Neutrophil (primary cell): ENCODE measurements at regions not wholly inside any gene's neighbourhood (a gene's known extent, or its start where the extent isn't known, plus 50 kb on each side); places are given as distances from the start of the nearest gene placed in this dataset.
"Not testable (repeated sequence)": the region's sequence is repeated elsewhere in the genome, so short reads cannot be mapped to it uniquely, and the experiment has no call there.

ENCODE experiments used
- H3K27ac ChIP-seq: fragments of 200-600 bp; sonication (generic); 2 replicates; pipeline ENCODE4 v1.5.1; 2016; ENCODE audit warnings: mild to moderate bottlenecking, moderate library complexity
- H3K27me3 ChIP-seq: fragments of 200-600 bp; sonication (generic); 2 replicates; pipeline ENCODE4 v1.6.0; 2016; ENCODE audit warnings: mild to moderate bottlenecking
- H3K36me3 ChIP-seq: fragments of 200-600 bp; sonication (generic); 2 replicates; pipeline ENCODE4 v1.5.1; 2017
- H3K4me1 ChIP-seq, 2 experiments: fragments of 200-600 bp in 1 of 2; sonication (generic) in 1 of 2; 1 replicate in 1 of 2; 2 replicates in 1 of 2; pipeline versions ENCODE4 v1.5.1 to v1.6.1; 2013 to 2016; ENCODE audit warnings: low read depth in 1 of 2, low read length in 1 of 2, mild to moderate bottlenecking in 1 of 2, moderate library complexity in 1 of 2; ENCODE audit not compliant: control insufficient read depth in 1 of 2, insufficient read depth in 1 of 2
- H3K4me3 ChIP-seq, 2 experiments: fragments of 200-600 bp in 1 of 2; sonication (generic) in 1 of 2; 1 replicate in 1 of 2; 2 replicates in 1 of 2; pipeline ENCODE4 v1.5.1; 2013 to 2016; ENCODE audit warnings: low read depth in 1 of 2, low read length in 1 of 2, mild to moderate bottlenecking in 1 of 2, moderate library complexity in 1 of 2
- H3K9me3 ChIP-seq: fragments of 200-600 bp; sonication (generic); 2 replicates; pipeline ENCODE4 v1.5.1; 2016
- TF ChIP-seq, protein P1 (sequence below): fragments of 200-600 bp; sonication (generic); IDR thresholded peaks from 2 replicates; pipeline ENCODE4 v1.5.1; 2016; ENCODE audit warnings: antibody characterized with exemption

DNA sequence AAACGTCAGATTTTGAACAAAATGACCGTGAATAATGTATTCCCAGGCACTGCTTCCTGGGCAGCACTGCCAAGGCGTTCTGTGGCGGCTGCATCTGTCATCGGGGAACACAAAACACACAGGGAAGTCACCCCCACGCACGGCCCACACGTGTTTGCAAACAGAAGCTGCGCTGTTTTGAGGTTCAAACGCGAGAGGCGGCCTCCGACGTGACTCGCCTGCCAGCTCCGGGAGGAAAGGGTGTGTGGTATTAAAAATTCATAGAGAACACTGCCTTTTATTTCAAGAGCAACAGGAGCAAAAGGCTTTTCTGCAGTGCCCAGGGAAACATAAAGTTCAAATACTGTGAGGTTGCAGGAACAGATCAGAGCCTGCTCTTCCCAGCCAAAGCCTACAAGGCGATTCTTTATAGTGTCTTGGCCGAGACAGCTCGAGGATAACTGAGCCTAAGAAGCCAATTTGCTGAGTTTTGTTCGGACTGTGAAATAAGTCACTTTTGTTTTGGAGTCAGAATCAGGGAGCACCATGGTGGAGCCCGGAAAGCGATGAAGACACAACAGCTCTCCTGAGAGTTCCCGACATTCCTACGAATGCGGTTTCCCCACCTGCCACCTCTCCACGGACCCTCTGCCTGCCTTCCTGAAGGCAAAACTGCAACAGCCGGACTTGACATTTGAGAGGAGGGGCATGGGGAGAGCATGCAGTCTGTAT, 115.3 kb upstream of the IRX2 start:
- Histone ChIP-seq H3K4me1 (no peaks in the 10 kb centered on the region), H3K4me3 (no peak overlapping the region), H3K9me3 (no peaks in the 10 kb centered on the region), H3K36me3 (no peaks in the 10 kb centered on the region), H3K27ac (no peak overlapping the region), H3K27me3 (no peaks in the 10 kb centered on the region)
- TF ChIP-seq, protein P1, sequence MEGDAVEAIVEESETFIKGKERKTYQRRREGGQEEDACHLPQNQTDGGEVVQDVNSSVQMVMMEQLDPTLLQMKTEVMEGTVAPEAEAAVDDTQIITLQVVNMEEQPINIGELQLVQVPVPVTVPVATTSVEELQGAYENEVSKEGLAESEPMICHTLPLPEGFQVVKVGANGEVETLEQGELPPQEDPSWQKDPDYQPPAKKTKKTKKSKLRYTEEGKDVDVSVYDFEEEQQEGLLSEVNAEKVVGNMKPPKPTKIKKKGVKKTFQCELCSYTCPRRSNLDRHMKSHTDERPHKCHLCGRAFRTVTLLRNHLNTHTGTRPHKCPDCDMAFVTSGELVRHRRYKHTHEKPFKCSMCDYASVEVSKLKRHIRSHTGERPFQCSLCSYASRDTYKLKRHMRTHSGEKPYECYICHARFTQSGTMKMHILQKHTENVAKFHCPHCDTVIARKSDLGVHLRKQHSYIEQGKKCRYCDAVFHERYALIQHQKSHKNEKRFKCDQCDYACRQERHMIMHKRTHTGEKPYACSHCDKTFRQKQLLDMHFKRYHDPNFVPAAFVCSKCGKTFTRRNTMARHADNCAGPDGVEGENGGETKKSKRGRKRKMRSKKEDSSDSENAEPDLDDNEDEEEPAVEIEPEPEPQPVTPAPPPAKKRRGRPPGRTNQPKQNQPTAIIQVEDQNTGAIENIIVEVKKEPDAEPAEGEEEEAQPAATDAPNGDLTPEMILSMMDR = no peak

GRCh38 chr5:2865856-2866255, 114.4 kb upstream of the IRX2 start:
- Histone ChIP-seq H3K36me3 (no peaks in the 10 kb centered on the region), H3K27me3 (no peaks in the 10 kb centered on the region), H3K4me3 (no peak overlapping the region), H3K4me1 (no peaks in the 10 kb centered on the region), H3K9me3 (no peaks in the 10 kb centered on the region), H3K27ac (no peak overlapping the region)
- TF ChIP-seq, protein P1 = no peak

GRCh38 chr5:2864515-2865105, 113.1 kb upstream of the IRX2 start:
- H3K4me3 ChIP-seq = no peak overlapping the region
- H3K27me3 ChIP-seq = no peaks in the 10 kb centered on the region
- H3K9me3 ChIP-seq = no peaks in the 10 kb centered on the region
- H3K36me3 ChIP-seq = no peaks in the 10 kb centered on the region
- H3K4me1 ChIP-seq = no peaks in the 10 kb centered on the region
- H3K27ac ChIP-seq = no peak overlapping the region
- TF ChIP-seq, protein P1 = no peak

DNA sequence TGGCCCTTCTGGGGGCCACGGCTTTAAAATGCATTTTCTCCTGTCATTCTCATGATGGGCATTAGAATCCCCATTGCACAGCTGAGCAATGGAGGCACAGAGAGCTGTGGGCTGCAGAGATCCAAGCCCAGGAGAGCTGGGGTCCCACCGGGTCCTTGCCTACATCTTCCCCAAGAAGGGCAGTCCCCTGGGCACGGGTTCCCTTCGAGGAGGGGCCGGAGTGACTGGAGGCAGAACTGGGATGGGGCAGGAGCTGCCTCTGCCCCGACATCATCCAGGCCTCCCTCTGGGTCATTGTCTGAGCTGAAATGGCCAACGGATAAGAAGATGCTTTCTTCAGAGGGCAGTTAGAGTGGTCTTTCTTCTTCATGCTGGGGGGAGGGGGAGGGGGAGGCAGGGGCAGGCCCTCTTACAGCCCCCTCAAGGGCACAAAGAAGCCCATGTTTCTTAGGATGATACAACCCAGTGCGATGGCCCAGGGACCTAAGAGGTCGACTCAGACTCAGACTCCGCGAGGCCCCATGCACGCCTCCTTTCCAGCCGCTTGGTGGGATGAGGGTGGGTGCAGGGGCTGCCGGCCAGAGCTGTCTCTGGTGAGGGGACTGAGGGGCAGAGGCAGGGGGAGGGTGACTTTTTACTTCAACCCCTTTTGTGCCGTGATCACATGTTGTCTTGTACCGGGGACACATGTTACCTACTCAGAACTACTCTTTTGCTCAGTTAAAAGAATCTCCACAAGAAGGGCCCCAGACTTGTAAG, 112.4 kb upstream of the IRX2 start:
- H3K9me3 ChIP-seq = no peaks in the 10 kb centered on the region
- no peaks in the 10 kb centered on the region for H3K36me3 ChIP-seq
- H3K27ac ChIP-seq = no peak overlapping the region
- TF ChIP-seq, protein P1 = no peak
- H3K4me1 ChIP-seq = no peaks in the 10 kb centered on the region
- H3K4me3 ChIP-seq = no peak overlapping the region
- H3K27me3 ChIP-seq = no peaks in the 10 kb centered on the region

DNA sequence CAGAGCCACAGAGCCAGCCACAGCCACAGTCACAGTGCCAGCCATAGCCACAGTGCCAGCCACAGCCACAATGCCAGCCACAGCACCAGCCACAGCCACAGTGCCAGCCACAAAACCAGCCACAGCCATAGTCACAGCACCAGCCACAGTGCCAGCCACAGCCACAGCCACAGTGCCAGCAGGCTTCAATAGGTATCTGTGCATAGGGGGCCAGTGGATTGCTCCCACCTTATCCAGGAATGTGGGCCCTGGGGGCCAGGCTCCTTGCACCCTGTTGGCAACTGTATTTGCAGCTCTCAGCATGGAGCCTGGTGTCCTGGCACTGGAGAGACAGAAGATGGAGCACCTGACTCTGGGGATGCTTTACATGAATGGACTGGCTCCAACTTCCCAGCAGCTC, 111.7 kb upstream of the IRX2 start:
- TF ChIP-seq, protein P1 = no peak
- Histone ChIP-seq H3K36me3 (no peaks in the 10 kb centered on the region), H3K4me3 (no peak overlapping the region), H3K27ac (no peak overlapping the region), H3K4me1 (no peaks in the 10 kb centered on the region), H3K9me3 (no peaks in the 10 kb centered on the region), H3K27me3 (no peaks in the 10 kb centered on the region)

- H3K36me3 ChIP-seq, H3K9me3 ChIP-seq, H3K27ac ChIP-seq, H3K27me3 ChIP-seq, H3K4me1 ChIP-seq, H3K4me3 ChIP-seq: not testable (repeated sequence)
Observed at GRCh38 chr5:2862176-2862575, 110.7 kb upstream of the IRX2 start.
